Mucosa of descending colon (tissue), 3 donors: ENCODE measurements at regions not wholly inside any gene's neighbourhood (a gene's known extent, or its start where the extent isn't known, plus 50 kb on each side); places are given as distances from the start of the nearest gene placed in this dataset.

Experiments
- ATAC-seq: fragments of 200-7000 bp; cut with Tn5 transposase; one replicate; pipeline ENCODE4 v1.9.1; 2020; ENCODE audit warnings: mild to moderate bottlenecking, moderate library complexity
- DNase-seq, 3 donors: peaks; one replicate each; pipeline ENCODE4 v3.0.0-alpha.2; 2020
- H3K36me3 ChIP-seq: fragments of 200-600 bp; one replicate; pipeline ENCODE4 v1.8.0; 2021; ENCODE audit warnings: low read depth, mild to moderate bottlenecking
- H3K4me1 ChIP-seq: fragments of 200-600 bp; one replicate; pipeline ENCODE4 v1.8.0; 2021; ENCODE audit warnings: low read depth, mild to moderate bottlenecking
- H3K4me3 ChIP-seq: fragments of 200-600 bp; one replicate; pipeline ENCODE4 v1.8.0; 2021; ENCODE audit warnings: mild to moderate bottlenecking
- H3K9me3 ChIP-seq: fragments of 200-600 bp; one replicate; pipeline ENCODE4 v1.8.0; 2021; ENCODE audit warnings: mild to moderate bottlenecking
- intact Hi-C, 2 donors: fragments of 100-400 bp; cut with DNase I in 1 of 2; cut with micrococcal nuclease in 1 of 2; formaldehyde crosslinking; loops; one replicate each; pipeline versions ENCODE4 v1.11.0 to v1.11.1; 2022; cut with DNase I, micrococcal nuclease
- TF ChIP-seq, protein P1 (sequence below): fragments of 200-600 bp; IDR thresholded peaks from one replicate; pipeline ENCODE4 v1.8.0; 2022; ENCODE audit warnings: antibody characterized with exemption, mild to moderate bottlenecking
- donor health status: DM: no; HTN: no; CAD: no; lungs with moderate emphysema.
- donor health status: DM: no; HTN: no; CAD: no.
- donor health status: DM: no; HTN: yes; CAD: no.

DNA sequence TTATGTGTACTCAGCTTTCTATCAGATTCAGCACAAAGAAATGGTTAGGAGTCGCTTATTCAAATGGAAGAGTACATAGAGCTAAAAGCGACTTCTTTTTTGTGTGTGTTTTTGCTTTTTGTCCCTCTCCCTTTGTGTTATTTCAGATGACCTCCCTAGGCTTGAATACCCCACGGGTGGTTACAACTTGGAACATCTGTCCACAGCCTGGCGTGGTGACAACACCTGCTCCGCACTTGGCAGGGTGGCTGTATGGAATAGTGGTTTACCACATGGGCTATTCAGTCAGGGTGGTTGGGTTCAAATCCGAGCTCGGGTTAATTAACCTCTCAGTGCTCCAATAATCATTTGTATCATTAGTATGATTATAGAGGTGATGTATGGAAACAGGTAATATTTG lies 151.6 kb upstream of the FREM2 start:
- Histone ChIP-seq H3K9me3 (no peaks in the 10 kb centered on the region), H3K4me1 (no peaks in the 10 kb centered on the region), H3K4me3 (no peak overlapping the region), H3K36me3 (no peaks in the 10 kb centered on the region)
- ATAC-seq: no peak
- no peak for DNase-seq
- TF ChIP-seq, protein P1, sequence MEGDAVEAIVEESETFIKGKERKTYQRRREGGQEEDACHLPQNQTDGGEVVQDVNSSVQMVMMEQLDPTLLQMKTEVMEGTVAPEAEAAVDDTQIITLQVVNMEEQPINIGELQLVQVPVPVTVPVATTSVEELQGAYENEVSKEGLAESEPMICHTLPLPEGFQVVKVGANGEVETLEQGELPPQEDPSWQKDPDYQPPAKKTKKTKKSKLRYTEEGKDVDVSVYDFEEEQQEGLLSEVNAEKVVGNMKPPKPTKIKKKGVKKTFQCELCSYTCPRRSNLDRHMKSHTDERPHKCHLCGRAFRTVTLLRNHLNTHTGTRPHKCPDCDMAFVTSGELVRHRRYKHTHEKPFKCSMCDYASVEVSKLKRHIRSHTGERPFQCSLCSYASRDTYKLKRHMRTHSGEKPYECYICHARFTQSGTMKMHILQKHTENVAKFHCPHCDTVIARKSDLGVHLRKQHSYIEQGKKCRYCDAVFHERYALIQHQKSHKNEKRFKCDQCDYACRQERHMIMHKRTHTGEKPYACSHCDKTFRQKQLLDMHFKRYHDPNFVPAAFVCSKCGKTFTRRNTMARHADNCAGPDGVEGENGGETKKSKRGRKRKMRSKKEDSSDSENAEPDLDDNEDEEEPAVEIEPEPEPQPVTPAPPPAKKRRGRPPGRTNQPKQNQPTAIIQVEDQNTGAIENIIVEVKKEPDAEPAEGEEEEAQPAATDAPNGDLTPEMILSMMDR: no peak
- intact Hi-C loops: no loop called here

DNA sequence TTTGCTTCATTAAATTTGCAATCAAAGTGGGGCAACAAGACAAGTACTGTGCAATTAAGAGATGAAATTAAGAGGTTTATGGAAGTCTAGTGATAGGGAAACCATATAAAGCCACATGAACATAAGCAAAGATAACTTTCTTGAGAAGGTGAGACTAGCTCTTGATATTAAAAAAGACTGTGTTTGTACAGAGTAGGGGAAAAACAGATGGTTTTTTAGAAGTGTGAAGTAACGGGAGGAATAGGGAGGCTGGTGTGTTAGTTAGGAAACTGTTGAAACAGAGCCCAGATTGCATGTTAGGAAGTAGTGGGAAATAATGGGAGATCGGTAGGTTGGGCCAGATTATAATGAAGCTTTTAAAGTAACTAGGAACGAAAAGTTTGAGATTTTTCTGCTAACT lies 149.8 kb upstream of the FREM2 start:
- no peaks in the 10 kb centered on the region for H3K36me3 ChIP-seq
- no peaks in the 10 kb centered on the region for H3K9me3 ChIP-seq
- ATAC-seq: no peak
- TF ChIP-seq, protein P1: no peak
- intact Hi-C loops: no loop called here
- H3K4me3 ChIP-seq: no peak overlapping the region
- DNase-seq: no peak
- H3K4me1 ChIP-seq: no peaks in the 10 kb centered on the region

DNA sequence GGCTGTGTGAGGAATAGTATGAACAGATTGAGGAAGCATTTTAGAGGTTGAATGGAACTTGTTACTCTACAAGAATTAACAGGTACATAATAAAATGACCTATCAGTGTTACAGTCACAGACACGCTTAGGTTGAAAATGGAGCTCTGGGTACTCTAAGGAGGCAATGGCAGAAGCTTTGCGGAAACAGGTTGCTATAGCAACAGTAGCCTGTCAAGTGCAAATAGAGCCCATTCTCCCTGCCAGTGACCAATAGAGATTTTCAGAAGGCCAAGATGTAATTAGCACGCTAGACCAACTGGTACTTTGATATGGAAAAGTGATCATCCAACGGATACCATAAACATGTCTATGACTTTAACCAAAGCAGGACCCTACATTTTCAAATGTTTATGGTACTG lies 148.5 kb upstream of the FREM2 start:
- Histone ChIP-seq H3K9me3 (no peaks in the 10 kb centered on the region), H3K36me3 (no peaks in the 10 kb centered on the region), H3K4me1 (no peaks in the 10 kb centered on the region), H3K4me3 (no peak overlapping the region)
- DNase-seq (no peak), ATAC-seq (no peak)
- TF ChIP-seq, protein P1: no peak
- intact Hi-C loops: no loop called here

DNA sequence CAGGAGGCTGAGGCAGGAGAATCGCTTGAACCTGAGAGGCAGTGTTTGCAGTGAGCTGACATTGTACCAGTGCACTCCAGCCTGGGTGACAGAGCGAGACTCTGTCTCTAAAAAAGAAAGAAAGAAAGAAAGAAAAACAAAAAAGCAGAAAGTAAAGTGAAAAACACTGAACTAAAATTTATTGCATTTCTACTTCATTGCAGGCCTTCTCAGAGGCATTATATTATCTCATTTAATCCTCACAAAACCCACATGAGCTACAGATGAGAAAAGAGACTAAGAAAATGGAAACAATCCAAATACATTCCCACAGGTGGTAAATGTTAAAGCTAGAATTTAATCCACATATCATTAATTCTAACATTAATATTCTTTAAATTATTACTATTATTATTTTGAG lies 147.2 kb upstream of the FREM2 start:
- TF ChIP-seq, protein P1: no peak
- Histone ChIP-seq H3K4me1 (no peaks in the 10 kb centered on the region), H3K36me3 (no peaks in the 10 kb centered on the region), H3K9me3 (no peaks in the 10 kb centered on the region), H3K4me3 (no peak overlapping the region)
- no peak for ATAC-seq
- no peak for DNase-seq
- intact Hi-C loops: no loop called here

DNA sequence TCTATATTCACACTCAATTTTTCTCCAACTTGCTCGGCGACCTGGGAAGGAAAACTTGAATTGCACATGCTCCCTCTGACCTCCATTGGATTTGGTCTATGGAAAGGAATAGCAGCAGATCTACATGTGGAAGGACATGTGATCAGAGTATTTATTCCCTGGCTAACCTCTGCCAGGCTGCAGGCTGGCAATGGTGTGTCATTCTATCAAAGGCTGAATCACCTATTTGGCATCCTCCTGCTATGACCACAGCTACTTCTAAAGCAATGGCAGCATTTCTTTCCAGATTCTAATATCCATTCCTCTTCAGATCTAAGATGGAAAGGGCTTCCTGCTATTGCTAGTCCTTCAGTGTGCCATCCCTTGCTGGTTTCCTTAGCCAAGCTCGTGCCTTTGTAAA lies 144.3 kb upstream of the FREM2 start:
- TF ChIP-seq, protein P1: no peak
- DNase-seq: no peak
- no peak for ATAC-seq
- Histone ChIP-seq H3K9me3 (no peaks in the 10 kb centered on the region), H3K36me3 (no peaks in the 10 kb centered on the region), H3K4me3 (no peak overlapping the region), H3K4me1 (no peaks in the 10 kb centered on the region)
- intact Hi-C loops: no loop called here

DNA sequence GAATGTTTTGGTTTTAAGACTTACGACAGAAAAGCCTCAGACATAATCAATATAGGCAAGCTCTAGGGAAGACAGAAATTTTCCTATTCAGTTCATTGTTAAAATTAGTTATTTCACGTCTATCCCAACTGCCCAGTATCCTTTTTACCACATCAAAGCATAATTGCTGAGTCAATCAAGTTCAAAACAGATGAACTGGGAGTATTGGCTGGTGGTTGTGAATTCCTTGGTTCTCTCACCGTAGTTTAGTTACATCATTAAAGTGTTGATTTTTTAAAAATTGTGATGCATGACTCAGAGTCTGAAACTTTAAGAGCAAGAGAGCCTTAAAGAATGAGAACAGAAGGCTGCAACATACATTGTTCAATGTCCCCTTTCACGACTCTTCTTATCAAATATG lies 143.3 kb upstream of the FREM2 start:
- TF ChIP-seq, protein P1: no peak
- H3K4me3 ChIP-seq: no peak overlapping the region
- H3K9me3 ChIP-seq: no peaks in the 10 kb centered on the region
- intact Hi-C loops: no loop called here
- ATAC-seq: no peak
- no peaks in the 10 kb centered on the region for H3K36me3 ChIP-seq
- DNase-seq: no peak
- H3K4me1 ChIP-seq: no peaks in the 10 kb centered on the region
